AG09319 (cell line): ENCODE measurements at regions not wholly inside any gene's neighbourhood (a gene's known extent, or its start where the extent isn't known, plus 50 kb on each side); places are given as distances from the start of the nearest gene placed in this dataset.

Experiments used
- DNase-seq: peaks from one replicate; pipeline ENCODE4 v3.0.0-alpha.2; 2010; ENCODE audit warnings: low read depth; ENCODE audit errors: extremely low read depth
- TF ChIP-seq, protein P1 (sequence below): IDR thresholded peaks from 2 replicates; pipeline ENCODE4 v1.5.1; 2011; ENCODE audit warnings: low read depth, mild to moderate bottlenecking, inconsistent platforms, low read length, moderate library complexity

DNA sequence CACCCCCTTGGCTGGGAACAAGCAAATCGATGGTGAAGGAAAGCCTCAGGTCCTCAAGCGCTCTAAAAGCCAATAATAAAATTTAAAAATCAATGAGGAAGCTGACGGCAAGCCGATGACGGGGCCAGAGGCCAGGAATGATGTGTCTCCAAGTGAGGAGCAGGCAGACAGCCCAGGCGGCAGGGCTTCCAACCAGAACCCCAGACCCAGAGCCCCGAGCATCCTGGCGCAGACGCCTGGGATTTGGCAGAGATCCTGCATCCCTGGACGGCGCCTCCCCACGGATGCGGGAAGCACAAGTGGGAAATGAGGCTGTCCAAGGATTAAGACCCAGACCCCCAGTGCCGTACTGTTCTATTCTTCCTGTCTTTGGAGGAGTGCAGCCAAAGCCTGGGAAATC is 123.0 kb upstream of the PROK2 start:
- TF ChIP-seq, protein P1, sequence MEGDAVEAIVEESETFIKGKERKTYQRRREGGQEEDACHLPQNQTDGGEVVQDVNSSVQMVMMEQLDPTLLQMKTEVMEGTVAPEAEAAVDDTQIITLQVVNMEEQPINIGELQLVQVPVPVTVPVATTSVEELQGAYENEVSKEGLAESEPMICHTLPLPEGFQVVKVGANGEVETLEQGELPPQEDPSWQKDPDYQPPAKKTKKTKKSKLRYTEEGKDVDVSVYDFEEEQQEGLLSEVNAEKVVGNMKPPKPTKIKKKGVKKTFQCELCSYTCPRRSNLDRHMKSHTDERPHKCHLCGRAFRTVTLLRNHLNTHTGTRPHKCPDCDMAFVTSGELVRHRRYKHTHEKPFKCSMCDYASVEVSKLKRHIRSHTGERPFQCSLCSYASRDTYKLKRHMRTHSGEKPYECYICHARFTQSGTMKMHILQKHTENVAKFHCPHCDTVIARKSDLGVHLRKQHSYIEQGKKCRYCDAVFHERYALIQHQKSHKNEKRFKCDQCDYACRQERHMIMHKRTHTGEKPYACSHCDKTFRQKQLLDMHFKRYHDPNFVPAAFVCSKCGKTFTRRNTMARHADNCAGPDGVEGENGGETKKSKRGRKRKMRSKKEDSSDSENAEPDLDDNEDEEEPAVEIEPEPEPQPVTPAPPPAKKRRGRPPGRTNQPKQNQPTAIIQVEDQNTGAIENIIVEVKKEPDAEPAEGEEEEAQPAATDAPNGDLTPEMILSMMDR = no peak
- no peak for DNase-seq

DNA sequence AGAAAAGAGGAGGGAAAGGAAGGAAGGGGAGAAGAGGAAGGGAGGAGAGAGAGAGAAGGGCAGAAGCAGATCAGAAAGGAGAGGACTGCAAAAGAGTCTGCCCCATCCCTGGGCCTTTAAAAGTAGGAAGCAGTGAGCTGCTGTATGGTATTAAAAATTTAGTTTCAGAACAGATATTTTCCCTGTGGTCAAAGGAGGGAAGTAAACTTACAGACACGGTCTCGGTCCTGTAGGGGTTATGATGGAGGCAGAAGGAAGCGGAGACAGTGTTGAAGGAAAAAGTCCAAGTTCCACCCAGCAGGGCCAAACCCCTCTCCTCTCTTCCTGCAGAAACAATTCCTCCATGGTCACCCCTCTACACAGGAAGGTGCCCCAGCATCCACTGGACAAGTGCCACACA is 122.0 kb upstream of the PROK2 start:
- no peak for DNase-seq
- TF ChIP-seq, protein P1 = no peak

DNA sequence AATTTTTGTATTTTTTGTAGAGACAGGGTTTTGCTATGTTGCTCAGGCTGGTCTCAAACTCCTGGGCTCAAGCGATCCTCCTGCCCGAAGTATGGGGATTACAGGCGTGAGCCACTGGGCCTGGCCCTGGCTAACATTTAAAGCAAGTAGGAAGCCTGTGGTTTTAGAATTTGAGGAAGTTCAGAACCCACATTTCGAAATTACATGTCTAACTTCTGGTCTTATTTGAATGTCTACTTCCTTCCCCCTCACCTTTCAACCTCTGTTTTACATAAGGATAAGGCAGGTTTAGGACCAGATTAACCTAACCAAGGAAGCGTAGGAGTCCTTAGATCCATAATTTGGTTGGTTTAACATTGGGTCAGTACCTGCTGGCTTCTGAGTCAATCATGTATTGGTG is 120.5 kb upstream of the PROK2 start:
- TF ChIP-seq, protein P1 = no peak
- DNase-seq = no peak

DNA sequence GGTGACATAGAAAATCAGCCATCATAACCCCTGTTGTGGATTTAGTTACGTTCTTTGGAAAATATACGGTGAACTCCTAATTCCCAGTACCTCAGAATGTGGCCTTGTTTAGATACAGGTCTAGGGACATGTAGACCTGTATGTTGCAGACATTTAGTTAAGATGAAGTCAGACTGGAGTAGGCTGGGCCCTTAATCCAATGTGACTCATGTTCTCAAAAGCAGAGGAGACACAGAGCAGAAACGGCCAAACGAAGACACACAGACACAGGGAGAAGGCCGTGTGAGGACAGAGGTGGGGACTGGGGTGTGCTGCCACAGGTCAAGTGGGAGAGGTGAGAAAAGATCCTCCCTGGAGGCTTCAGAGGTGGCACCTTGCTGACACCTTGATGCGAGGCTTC is 119.0 kb upstream of the PROK2 start:
- TF ChIP-seq, protein P1 = no peak
- no peak for DNase-seq

DNA sequence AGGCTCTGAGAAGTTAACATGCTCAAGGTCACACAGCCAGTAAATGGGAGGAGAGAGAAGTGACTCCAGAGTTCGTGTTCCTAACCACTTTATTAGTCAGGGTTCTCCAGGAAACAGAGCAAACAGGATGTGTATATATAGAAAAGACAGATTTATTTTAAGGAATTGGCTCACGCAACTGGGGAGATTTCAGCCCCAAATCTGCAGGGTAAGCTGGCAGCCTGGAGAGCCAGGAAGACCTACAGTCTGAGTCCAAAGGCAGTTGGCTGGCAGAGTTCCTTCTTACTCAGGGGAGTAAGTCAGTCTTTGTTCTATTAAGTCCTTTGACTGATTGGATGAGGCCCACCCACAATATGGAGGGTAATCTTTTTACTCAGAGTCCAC is 118.2 kb upstream of the PROK2 start:
- DNase-seq = no peak
- TF ChIP-seq, protein P1 = no peak

DNA sequence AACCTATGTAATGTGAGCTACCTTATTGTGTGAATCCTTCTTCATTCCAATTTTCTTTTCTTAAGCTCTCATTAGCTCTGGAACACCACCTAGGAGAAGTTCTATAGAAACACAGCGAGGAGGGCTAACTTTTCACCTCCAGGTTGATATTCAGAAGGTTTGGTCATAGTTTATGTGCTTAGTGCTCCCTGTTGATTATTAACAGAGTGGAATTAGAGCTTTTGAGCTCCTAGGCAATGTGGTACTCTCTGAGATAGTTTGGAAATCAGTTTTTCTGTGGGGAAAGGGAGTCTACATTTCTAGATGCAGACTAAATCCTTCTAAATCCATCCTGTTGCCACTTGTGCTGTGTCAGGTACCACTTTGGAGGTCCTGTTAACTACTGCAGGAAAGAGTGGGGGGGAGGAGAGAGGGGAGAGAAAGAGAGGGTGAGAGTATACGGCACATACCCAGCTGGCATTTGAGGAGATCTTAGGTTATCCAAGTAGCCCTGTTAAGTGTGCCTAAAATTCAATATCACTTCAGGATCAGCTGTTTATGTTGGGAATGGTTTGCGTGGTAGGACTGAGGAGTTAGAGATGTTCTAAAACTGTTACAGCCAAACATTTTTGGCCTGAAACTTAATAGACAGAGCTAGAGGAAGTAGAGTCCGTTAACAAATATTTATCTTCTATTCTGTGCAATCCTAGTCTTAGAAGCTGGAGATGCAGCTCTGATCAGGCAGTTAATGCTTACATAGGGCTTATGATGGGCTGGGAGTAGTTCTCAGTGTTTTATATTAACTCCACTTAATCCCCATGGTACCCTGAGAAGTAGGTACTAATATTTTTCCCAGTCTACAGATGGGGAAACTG is 117.5 kb upstream of the PROK2 start:
- TF ChIP-seq, protein P1 = no peak
- DNase-seq = no peak

DNA sequence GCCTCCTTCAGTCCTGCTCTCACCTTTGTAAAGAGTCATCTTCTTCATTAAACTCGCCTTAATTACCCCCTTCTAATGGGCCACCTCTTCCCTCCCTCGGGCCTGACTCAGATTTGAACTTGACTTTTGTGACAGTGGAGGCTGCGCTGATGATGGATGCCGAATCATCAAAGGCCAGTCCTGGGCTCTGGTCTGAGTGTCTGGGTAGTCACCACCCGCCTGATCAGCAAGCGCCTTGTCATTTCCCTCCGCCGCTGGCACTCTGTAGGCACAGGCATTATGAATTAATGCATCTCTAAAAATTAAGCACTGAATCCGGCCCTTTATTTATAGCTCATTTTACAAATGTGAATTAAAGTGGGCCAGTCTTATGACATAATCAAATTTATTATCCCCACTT is 116.7 kb upstream of the PROK2 start:
- TF ChIP-seq, protein P1 = no peak
- no peak for DNase-seq
